NCI-H526 treated with DMSO at 0.1 percent for 48 hours (cell line): ENCODE measurements at regions not wholly inside any gene's neighbourhood (a gene's known extent, or its start where the extent isn't known, plus 50 kb on each side); places are given as distances from the start of the nearest gene placed in this dataset.
"Not testable (repeated sequence)": the region's sequence is repeated elsewhere in the genome, so short reads cannot be mapped to it uniquely, and the experiment has no call there.

Experiments
- DNase-seq: peaks from one replicate; lab custom pipeline; 2025; lab: John Stamatoyannopoulos, UW

- not testable (repeated sequence) for DNase-seq
Measured at GRCh38 chr13:70511861-70512417, 403.7 kb upstream of the KLHL1 start.

- no peak for DNase-seq
Measured at GRCh38 chr13:70505809-70506208, 397.6 kb upstream of the KLHL1 start.

- DNase-seq: no peak
Measured at GRCh38 chr13:70502944-70503343, 394.7 kb upstream of the KLHL1 start.

- no peak for DNase-seq
Measured at GRCh38 chr13:70490320-70490935, 382.2 kb upstream of the KLHL1 start.

- no peak for DNase-seq
Measured at GRCh38 chr13:70484931-70485330, 376.7 kb upstream of the KLHL1 start.

- no peak for DNase-seq
Measured at GRCh38 chr13:70483599-70484276, 375.5 kb upstream of the KLHL1 start.

DNA sequence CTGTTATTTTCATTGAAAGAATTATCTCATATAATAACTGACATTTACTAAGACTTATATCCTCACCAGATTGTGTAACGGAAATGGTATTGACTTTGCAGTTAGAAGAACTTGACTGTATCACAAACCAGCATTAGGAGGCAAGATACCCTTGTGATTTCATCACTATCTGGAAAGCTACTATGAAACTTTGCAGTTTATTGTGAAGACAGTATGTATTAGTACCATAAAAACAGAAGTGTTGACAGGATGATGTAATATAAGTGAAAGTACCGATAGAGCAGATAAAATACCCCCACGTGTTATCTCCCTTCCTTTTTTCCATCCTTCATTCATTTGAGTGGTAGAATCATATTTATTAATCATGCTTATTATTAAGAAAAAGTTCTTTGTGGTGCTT, 365.7 kb upstream of the KLHL1 start:
- no peak for DNase-seq

- no peak for DNase-seq
Measured at GRCh38 chr13:70469077-70469476, 360.8 kb upstream of the KLHL1 start.

- no peak for DNase-seq
Measured at GRCh38 chr13:70457474-70457873, 349.2 kb upstream of the KLHL1 start.

GRCh38 chr13:70448820-70449219, 340.6 kb upstream of the KLHL1 start:
- no peak for DNase-seq

DNA sequence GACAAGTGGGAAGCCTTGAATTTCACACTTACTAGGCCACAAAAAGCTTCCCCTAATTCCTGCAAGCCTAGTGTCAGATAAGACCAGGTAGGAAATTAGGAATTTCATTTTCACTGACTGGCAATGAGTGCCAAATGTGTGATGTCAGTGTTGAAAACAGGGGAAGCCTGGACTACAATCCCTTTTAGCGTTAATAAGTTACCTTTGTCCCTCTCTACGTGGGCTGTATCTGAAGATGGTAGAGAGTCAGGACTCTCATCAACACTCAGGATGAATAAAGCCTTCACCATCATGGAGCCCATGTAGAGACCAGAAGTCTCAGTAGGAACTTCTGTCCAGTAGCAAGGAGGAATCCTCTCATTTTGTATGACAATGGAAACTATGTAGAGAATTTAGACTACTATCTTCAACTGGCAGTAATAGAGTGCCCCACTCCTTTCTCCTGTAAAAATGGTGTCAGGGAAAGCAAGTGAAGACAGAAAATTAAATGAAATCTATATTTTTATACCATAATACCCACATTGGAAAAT, 324.1 kb upstream of the KLHL1 start:
- no peak for DNase-seq

DNA sequence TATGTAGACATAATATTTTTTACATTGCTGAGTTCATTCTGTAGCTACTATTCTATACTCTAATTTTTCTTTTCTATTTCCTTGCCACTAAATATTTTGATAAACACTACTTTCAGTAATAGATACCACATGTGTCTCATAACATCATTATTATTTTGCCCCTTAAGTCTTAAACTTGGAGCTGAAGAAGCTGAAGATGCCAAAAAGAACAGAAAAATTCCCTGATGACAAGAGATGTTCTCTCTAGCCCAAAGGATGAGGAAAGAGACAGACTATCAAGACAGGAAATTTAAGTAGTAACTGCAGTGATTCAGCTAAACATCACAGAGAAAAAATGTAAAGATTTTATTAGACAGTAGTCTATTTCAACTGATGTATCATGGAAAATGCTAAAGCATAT, 322.0 kb upstream of the KLHL1 start:
- DNase-seq: no peak

DNA sequence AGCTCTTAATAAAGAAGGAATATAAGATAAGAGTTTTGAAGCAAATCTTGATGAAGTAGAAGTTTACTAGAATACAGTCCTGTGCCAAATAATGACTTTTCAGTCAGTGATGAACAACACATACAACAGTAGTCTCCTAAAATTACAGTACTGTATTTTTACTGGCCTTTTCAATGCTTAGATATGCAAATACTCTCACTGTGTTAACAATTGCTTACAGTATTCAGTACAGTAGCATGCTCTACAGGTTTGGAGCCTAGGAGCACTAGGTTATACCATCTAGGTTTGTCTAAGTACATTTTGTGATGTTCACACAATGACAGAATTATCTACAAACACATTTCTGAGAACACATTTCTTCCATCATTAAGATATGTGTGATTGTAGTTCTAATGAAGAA, 316.7 kb upstream of the KLHL1 start:
- peak; percentile 87 for DNase-seq

DNA sequence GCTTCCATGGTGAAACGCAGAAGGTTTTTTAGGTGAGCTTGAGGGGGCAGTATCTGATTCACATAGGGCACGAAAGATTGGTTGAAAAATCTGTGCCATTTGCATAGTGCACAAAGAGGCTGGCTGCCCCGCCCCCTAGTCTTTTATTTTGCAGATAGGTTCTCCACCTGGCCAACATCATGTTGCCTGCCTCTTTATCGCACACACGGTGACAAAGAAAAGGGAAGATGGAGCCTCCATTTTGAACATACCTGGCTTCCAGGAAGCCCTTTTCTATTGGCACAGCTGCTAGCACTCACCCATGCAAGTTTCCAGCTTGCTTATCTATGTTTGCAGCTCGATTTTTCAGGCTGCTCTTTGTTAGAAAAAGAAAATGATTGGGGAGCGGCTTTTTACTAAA, 316.2 kb upstream of the KLHL1 start:
- DNase-seq: no peak

- no peak for DNase-seq
Measured at GRCh38 chr13:70415136-70415535, 306.9 kb upstream of the KLHL1 start.

- DNase-seq: no peak
Measured at GRCh38 chr13:70408865-70409264, 300.6 kb upstream of the KLHL1 start.

GRCh38 chr13:70407486-70407885, 299.2 kb upstream of the KLHL1 start:
- no peak for DNase-seq

GRCh38 chr13:70405266-70405665, 297.0 kb upstream of the KLHL1 start:
- no peak for DNase-seq

GRCh38 chr13:70394031-70394548, 285.8 kb upstream of the KLHL1 start:
- no peak for DNase-seq

DNA sequence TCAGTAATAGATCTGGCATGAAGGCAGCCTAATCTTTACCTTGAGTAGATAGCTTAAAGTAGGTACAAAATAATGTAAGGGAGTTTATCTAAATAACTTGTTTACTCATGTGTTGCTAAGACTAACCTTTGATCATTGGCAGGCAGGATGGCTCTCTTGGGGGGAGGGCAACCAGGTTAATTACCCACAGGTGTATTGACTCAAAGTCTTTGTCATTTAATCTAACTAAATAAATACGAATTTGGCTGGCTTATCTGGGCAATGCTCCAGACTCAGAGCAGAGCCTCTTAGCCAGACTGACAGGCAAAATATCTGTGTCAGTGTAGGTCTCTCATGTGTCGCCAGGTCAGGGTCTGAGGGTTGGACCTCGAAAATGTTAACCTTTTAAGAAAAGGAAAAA, 283.4 kb upstream of the KLHL1 start:
- peak; percentile 92 for DNase-seq

- peak; percentile 31 for DNase-seq
Measured at GRCh38 chr13:70390968-70391367, 282.7 kb upstream of the KLHL1 start.

GRCh38 chr13:70390064-70390463, 281.8 kb upstream of the KLHL1 start:
- DNase-seq: peak; percentile 51

DNA sequence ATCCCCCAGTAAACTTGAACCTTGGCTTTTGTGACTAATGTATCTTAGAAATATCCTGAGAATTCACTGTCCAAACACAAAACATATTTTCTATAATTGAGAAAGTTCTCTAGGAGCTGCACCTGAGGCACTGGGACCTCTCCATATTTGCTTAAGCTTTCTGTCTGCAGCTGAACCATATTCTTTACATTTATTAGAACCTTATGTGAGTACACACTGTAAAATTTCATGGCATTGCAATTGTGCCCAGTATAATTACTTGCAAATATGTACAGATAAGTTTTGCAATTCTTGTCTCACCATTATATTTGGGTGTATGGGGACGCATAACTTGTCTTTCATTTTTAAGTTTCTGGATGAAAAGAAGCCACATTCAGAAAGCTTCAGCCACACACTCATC, 280.7 kb upstream of the KLHL1 start:
- peak; percentile 95 for DNase-seq
